Hepatocyte (in vitro differentiated cells): ENCODE measurements at regions not wholly inside any gene's neighbourhood (a gene's known extent, or its start where the extent isn't known, plus 50 kb on each side); places are given as distances from the start of the nearest gene placed in this dataset.

ENCODE experiments used
- DNase-seq: peaks from one replicate; pipeline ENCODE4 v3.0.0-alpha.2; 2016; ENCODE audit warnings: low spot score
- H2AFZ ChIP-seq: fragments of 200-600 bp; sonication (generic); 2 replicates; pipeline ENCODE4 v1.6.0; 2016; ENCODE audit warnings: antibody characterized with exemption, mild to moderate bottlenecking
- H3K27ac ChIP-seq: fragments of 200-600 bp; sonication (generic); 2 replicates; pipeline ENCODE4 v1.5.1; 2016; ENCODE audit warnings: mild to moderate bottlenecking
- H3K27me3 ChIP-seq: fragments of 200-600 bp; sonication (generic); 2 replicates; pipeline ENCODE4 v1.6.1; 2016
- H3K36me3 ChIP-seq: fragments of 200-600 bp; sonication (generic); replicated peaks from 2 replicates; pipeline ENCODE4 v1.5.1; 2016; ENCODE audit warnings: low read depth; ENCODE audit not compliant: insufficient read depth
- H3K4me1 ChIP-seq: fragments of 200-600 bp; sonication (generic); 2 replicates; pipeline ENCODE4 v1.5.1; 2016; ENCODE audit warnings: mild to moderate bottlenecking, moderate library complexity; ENCODE audit not compliant: insufficient read depth
- H3K4me2 ChIP-seq: fragments of 200-600 bp; sonication (generic); 2 replicates; pipeline ENCODE4 v1.6.0; 2016
- H3K4me3 ChIP-seq: fragments of 200-600 bp; sonication (generic); 2 replicates; pipeline ENCODE4 v1.5.1; 2016; ENCODE audit warnings: mild to moderate bottlenecking
- H3K79me2 ChIP-seq: fragments of 200-600 bp; sonication (generic); 2 replicates; pipeline ENCODE4 v1.6.0; 2017; ENCODE audit warnings: mild to moderate bottlenecking
- H3K9me2 ChIP-seq: fragments of 200-600 bp; sonication (generic); replicated peaks from 2 replicates; pipeline ENCODE4 v1.6.0; 2017; ENCODE audit warnings: mild to moderate bottlenecking; ENCODE audit not compliant: insufficient read depth
- H3K9me3 ChIP-seq: fragments of 200-600 bp; sonication (generic); 2 replicates; pipeline ENCODE4 v1.5.1; 2016; ENCODE audit warnings: low read depth, mild to moderate bottlenecking
- H4K20me1 ChIP-seq: fragments of 200-600 bp; sonication (generic); 2 replicates; pipeline ENCODE4 v1.6.0; 2016; ENCODE audit warnings: mild to moderate bottlenecking; ENCODE audit not compliant: insufficient read depth, poor library complexity, severe bottlenecking
- EZH2 ChIP-seq: fragments of 200-600 bp; sonication (generic); IDR thresholded peaks from 2 replicates; pipeline ENCODE4 v1.6.1; 2016; ENCODE audit warnings: antibody characterized with exemption, mild to moderate bottlenecking, borderline replicate concordance
- EZH2phosphoT487 ChIP-seq: fragments of 200-600 bp; sonication (generic); IDR thresholded peaks from one replicate; pipeline ENCODE4 v1.6.1; 2018; ENCODE audit warnings: antibody characterized with exemption, mild to moderate bottlenecking, low read depth, moderate library complexity; ENCODE audit not compliant: unreplicated experiment, severe bottlenecking
- WGBS: methylation state at CpG from one replicate; pipeline ENCODE4 v1.1.6; 2016; ENCODE audit warnings: low lambda C conversion rate; ENCODE audit errors: missing lambda C conversion rate; 5-methylcytosine and 5-hydroxymethylcytosine counted together
- TF ChIP-seq, protein P1 (sequence below): fragments of 200-600 bp; sonication (generic); IDR thresholded peaks from 2 replicates; pipeline ENCODE4 v1.5.1; 2016; ENCODE audit warnings: antibody characterized with exemption, mild to moderate bottlenecking; ENCODE audit not compliant: poor library complexity

DNA sequence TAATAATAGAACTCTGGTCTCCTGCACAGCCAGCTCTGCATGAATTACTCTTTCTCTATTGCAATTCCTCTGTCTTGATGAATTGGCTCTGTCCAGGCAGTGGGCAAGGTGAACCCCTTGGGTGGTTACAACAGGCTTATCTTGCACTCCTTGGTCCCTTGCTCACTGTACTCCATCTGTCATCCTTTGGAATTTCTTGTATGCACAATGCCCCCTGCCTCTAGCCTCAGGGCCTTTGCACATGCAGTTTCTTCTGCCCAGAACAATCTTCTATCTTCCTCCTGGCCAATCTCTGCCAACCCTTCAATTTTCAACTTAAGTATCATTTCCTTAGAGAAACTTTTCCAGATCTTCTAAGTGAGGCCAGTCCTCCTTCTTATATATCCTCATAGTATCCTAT, 114.7 kb upstream of the NLRP1 start:
- H3K27me3 ChIP-seq: no peaks in the 10 kb centered on the region
- no peak for TF ChIP-seq EZH2phosphoT487
- TF ChIP-seq, protein P1, sequence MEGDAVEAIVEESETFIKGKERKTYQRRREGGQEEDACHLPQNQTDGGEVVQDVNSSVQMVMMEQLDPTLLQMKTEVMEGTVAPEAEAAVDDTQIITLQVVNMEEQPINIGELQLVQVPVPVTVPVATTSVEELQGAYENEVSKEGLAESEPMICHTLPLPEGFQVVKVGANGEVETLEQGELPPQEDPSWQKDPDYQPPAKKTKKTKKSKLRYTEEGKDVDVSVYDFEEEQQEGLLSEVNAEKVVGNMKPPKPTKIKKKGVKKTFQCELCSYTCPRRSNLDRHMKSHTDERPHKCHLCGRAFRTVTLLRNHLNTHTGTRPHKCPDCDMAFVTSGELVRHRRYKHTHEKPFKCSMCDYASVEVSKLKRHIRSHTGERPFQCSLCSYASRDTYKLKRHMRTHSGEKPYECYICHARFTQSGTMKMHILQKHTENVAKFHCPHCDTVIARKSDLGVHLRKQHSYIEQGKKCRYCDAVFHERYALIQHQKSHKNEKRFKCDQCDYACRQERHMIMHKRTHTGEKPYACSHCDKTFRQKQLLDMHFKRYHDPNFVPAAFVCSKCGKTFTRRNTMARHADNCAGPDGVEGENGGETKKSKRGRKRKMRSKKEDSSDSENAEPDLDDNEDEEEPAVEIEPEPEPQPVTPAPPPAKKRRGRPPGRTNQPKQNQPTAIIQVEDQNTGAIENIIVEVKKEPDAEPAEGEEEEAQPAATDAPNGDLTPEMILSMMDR: no peak

GRCh38 chr17:5699814-5700213, 115.5 kb upstream of the NLRP1 start:
- WGBS: 34% methylated on average over 7 of the region's 7 CpGs
- H3K4me2 ChIP-seq: no peak overlapping the region
- no peak for TF ChIP-seq EZH2phosphoT487
- no peak for TF ChIP-seq EZH2
- TF ChIP-seq, protein P1: no peak

More for the DNA sequence above, 114.7 kb upstream of the NLRP1 start:
- H3K27ac ChIP-seq: no peak overlapping the region
- no peak for DNase-seq
- no peaks in the 10 kb centered on the region for H3K4me1 ChIP-seq
- H3K4me2 ChIP-seq: no peak overlapping the region
- no peaks in the 10 kb centered on the region for H4K20me1 ChIP-seq
- no peak overlapping the region for H2AFZ ChIP-seq
- H3K9me2 ChIP-seq: no peaks in the 10 kb centered on the region
- no peaks in the 10 kb centered on the region for H3K9me3 ChIP-seq
- no peak overlapping the region for H3K4me3 ChIP-seq
- H3K79me2 ChIP-seq: no peaks in the 10 kb centered on the region
- no peaks in the 10 kb centered on the region for H3K36me3 ChIP-seq

DNA sequence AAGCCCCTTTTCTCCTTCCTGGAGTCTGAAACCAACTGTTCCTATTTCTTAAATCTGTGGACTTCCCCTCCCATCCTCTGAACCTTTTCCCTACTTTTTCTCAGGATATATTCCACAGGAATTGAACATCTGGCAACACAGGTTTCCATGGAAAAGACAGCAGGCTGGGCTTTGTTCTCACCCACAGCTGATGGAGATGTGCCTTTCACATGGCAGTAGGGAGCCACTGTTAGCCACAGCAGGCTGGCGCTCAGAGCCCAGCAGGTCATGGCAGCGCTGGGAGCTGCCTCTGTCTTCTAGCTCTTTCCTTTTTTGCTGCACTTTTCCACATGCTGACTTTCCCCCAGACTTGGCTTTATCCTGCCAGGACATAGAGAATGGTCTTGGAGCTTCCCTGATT, 116.4 kb upstream of the NLRP1 start:
- no peaks in the 10 kb centered on the region for H3K9me3 ChIP-seq
- no peak for DNase-seq
- no peaks in the 10 kb centered on the region for H3K79me2 ChIP-seq
- no peak overlapping the region for H3K27ac ChIP-seq
- WGBS: 58% methylated on average over 2 of the region's 2 CpGs
- H3K4me1 ChIP-seq: no peaks in the 10 kb centered on the region
- H3K9me2 ChIP-seq: no peaks in the 10 kb centered on the region
- H3K4me2 ChIP-seq: no peak overlapping the region
- H3K4me3 ChIP-seq: no peak overlapping the region
- no peaks in the 10 kb centered on the region for H3K27me3 ChIP-seq
- no peak for TF ChIP-seq EZH2phosphoT487
- H4K20me1 ChIP-seq: no peaks in the 10 kb centered on the region
- H2AFZ ChIP-seq: no peak overlapping the region
- no peaks in the 10 kb centered on the region for H3K36me3 ChIP-seq

More at GRCh38 chr17:5699814-5700213, 115.5 kb upstream of the NLRP1 start:
- H3K9me2 ChIP-seq: no peaks in the 10 kb centered on the region
- H3K27ac ChIP-seq: no peak overlapping the region
- H2AFZ ChIP-seq: no peak overlapping the region
- H3K4me3 ChIP-seq: no peak overlapping the region
- no peaks in the 10 kb centered on the region for H3K9me3 ChIP-seq
- H3K79me2 ChIP-seq: no peaks in the 10 kb centered on the region
- DNase-seq: no peak
- no peaks in the 10 kb centered on the region for H3K36me3 ChIP-seq
- no peaks in the 10 kb centered on the region for H4K20me1 ChIP-seq
- no peaks in the 10 kb centered on the region for H3K4me1 ChIP-seq
- H3K27me3 ChIP-seq: no peaks in the 10 kb centered on the region

DNA sequence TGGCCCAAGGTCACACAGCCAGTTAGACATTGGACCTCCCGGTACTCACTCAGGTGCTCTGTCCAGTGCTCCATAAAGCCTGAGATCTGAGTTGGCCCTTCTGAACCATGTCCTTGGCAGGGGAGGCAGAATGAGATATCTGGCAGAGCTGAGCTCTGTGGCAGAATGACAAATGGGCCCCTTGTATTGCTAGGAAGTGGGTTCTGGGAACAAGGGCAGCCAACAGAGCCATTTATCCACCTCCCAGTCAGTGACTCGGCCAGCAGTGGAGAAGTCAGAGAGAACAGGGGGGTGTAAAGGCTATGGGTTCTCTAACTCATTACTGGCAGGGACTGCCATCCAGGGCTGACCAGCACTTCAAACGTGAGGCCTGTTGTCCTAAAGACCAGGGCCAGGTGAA, 117.1 kb upstream of the NLRP1 start:
- no peak overlapping the region for H2AFZ ChIP-seq
- no peaks in the 10 kb centered on the region for H3K4me1 ChIP-seq
- H3K4me2 ChIP-seq: no peak overlapping the region
- H3K79me2 ChIP-seq: no peaks in the 10 kb centered on the region
- no peaks in the 10 kb centered on the region for H3K36me3 ChIP-seq
- H3K27ac ChIP-seq: no peak overlapping the region
- no peaks in the 10 kb centered on the region for H3K9me3 ChIP-seq
- no peak for DNase-seq
- H3K9me2 ChIP-seq: no peaks in the 10 kb centered on the region
- H4K20me1 ChIP-seq: no peaks in the 10 kb centered on the region
- no peak overlapping the region for H3K4me3 ChIP-seq
- no peaks in the 10 kb centered on the region for H3K27me3 ChIP-seq
- WGBS: 77% methylated on average over 3 of the region's 3 CpGs
- TF ChIP-seq, protein P1: no peak
- no peak for TF ChIP-seq EZH2phosphoT487
- TF ChIP-seq EZH2: no peak
